Neural cell (in vitro differentiated cells): ENCODE measurements at regions not wholly inside any gene's neighbourhood (a gene's known extent, or its start where the extent isn't known, plus 50 kb on each side); places are given as distances from the start of the nearest gene placed in this dataset.

Experiments
- H2AFZ ChIP-seq: fragments of 200-600, 300-800 bp; sonication (generic), shearing (Covaris generic); 2 replicates; pipeline ENCODE4 v1.6.0; 2014; ENCODE audit warnings: low read depth, mild to moderate bottlenecking, antibody characterized with exemption, low read length, moderate library complexity
- H3F3A ChIP-seq: fragments of 200-600 bp; shearing (Covaris generic); 2 replicates; pipeline ENCODE4 v1.6.1; 2016; ENCODE audit warnings: mild to moderate bottlenecking, moderate library complexity, mixed read lengths, antibody characterized with exemption, low read length; ENCODE audit not compliant: insufficient read depth, poor library complexity, severe bottlenecking
- H3K27ac ChIP-seq: fragments of 200-600, 300-800 bp; sonication (generic), shearing (Covaris generic); 2 replicates; pipeline ENCODE4 v1.5.1; 2014; ENCODE audit warnings: mild to moderate bottlenecking, low read length, moderate library complexity
- H3K27me3 ChIP-seq: fragments of 300-800, 200-600 bp; sonication (generic), shearing (Covaris generic); 2 replicates; pipeline ENCODE4 v1.6.0; 2014; ENCODE audit warnings: mild to moderate bottlenecking, low read depth, low read length, moderate library complexity; ENCODE audit not compliant: insufficient read depth
- H3K36me3 ChIP-seq: fragments of 300-800, 200-600 bp; sonication (generic), shearing (Covaris generic); 2 replicates; pipeline ENCODE4 v1.5.1; 2014; ENCODE audit warnings: mild to moderate bottlenecking, antibody characterized with exemption, low read length, moderate library complexity; ENCODE audit not compliant: insufficient read depth
- H3K4me2 ChIP-seq: fragments of 300-800, 200-600 bp; sonication (generic), shearing (Covaris generic); 2 replicates; pipeline ENCODE4 v1.6.0; 2014; ENCODE audit warnings: mild to moderate bottlenecking, low read length
- H3K4me3 ChIP-seq: fragments of 300-800, 200-600 bp; sonication (generic), shearing (Covaris generic); 2 replicates; pipeline ENCODE4 v1.5.1; 2014; ENCODE audit warnings: mild to moderate bottlenecking, low read length, moderate library complexity
- H3K79me2 ChIP-seq: fragments of 200-600 bp; shearing (Covaris generic); replicated peaks from 2 replicates; pipeline ENCODE4 v1.6.0; 2014; ENCODE audit warnings: mild to moderate bottlenecking, low read length, moderate library complexity; ENCODE audit not compliant: insufficient read depth
- H3K9ac ChIP-seq: fragments of 300-800, 200-600 bp; sonication (generic), shearing (Covaris generic); 2 replicates; pipeline ENCODE4 v1.6.1; 2016; ENCODE audit warnings: mild to moderate bottlenecking, low read length, mixed read lengths
- H3K9me2 ChIP-seq: fragments of 200-600 bp; shearing (Covaris generic); 2 replicates; pipeline ENCODE4 v1.6.1; 2016; ENCODE audit warnings: mild to moderate bottlenecking, low read length, mixed read lengths; ENCODE audit not compliant: insufficient read depth
- H3K9me3 ChIP-seq: fragments of 200-600, 300-800 bp; sonication (generic), shearing (Covaris generic); 2 replicates; pipeline ENCODE4 v1.6.1; 2016; ENCODE audit warnings: mild to moderate bottlenecking, mixed run types, low read length, moderate library complexity, mixed read lengths
- H4K20me1 ChIP-seq: fragments of 200-600 bp; shearing (Covaris generic); 2 replicates; pipeline ENCODE4 v1.6.1; 2016; ENCODE audit warnings: mild to moderate bottlenecking, mixed run types; ENCODE audit not compliant: insufficient read depth
- CTCF ChIP-seq: fragments of 450-650 bp; IDR thresholded peaks from 2 replicates; pipeline ENCODE4 v1.5.1; 2014; ENCODE audit warnings: antibody characterized with exemption, mild to moderate bottlenecking, moderate library complexity; ENCODE audit not compliant: poor library complexity, severe bottlenecking
- EP300 ChIP-seq: fragments of 450-650 bp; conservative IDR thresholded peaks from 2 replicates; pipeline ENCODE4 v1.6.1; 2014; ENCODE audit warnings: antibody characterized with exemption, mild to moderate bottlenecking, moderate library complexity; ENCODE audit not compliant: poor library complexity, severe bottlenecking
- EZH2 ChIP-seq: fragments of 200-600, 300-800 bp; shearing (Covaris generic), sonication (generic); IDR thresholded peaks from 2 replicates; pipeline ENCODE4 v1.6.1; 2014; ENCODE audit warnings: antibody characterized with exemption, low read length, borderline replicate concordance, mild to moderate bottlenecking; ENCODE audit not compliant: insufficient read depth, poor library complexity, severe bottlenecking
- MXI1 ChIP-seq: fragments of 450-650 bp; conservative IDR thresholded peaks from 2 replicates; pipeline ENCODE4 v1.6.1; 2014; ENCODE audit warnings: antibody characterized with exemption, mild to moderate bottlenecking; ENCODE audit not compliant: poor library complexity, severe bottlenecking
- POLR2AphosphoS5 ChIP-seq: IDR thresholded peaks from 2 replicates; pipeline ENCODE4 v1.6.1; 2012
- RAD21 ChIP-seq: fragments of 450-650 bp; conservative IDR thresholded peaks from 2 replicates; pipeline ENCODE4 v1.6.1; 2014; ENCODE audit warnings: antibody characterized with exemption, mild to moderate bottlenecking, moderate library complexity
- REST ChIP-seq: IDR thresholded peaks from 2 replicates; pipeline ENCODE4 v1.6.1; 2012; ENCODE audit warnings: borderline replicate concordance
- SMC3 ChIP-seq: fragments of 450-650 bp; conservative IDR thresholded peaks from 2 replicates; pipeline ENCODE4 v1.6.1; 2014; ENCODE audit warnings: antibody characterized with exemption, mild to moderate bottlenecking, moderate library complexity; ENCODE audit not compliant: poor library complexity
- TAF1 ChIP-seq: IDR thresholded peaks from 2 replicates; pipeline ENCODE4 v1.6.1; 2012; ENCODE audit warnings: low read depth

GRCh38 chr7:114298011-114298410 lies 116.6 kb upstream of the FOXP2 start:
- no peaks in the 10 kb centered on the region for H3K36me3 ChIP-seq
- no peak overlapping the region for H2AFZ ChIP-seq
- H3K27ac ChIP-seq: no peak overlapping the region
- H4K20me1 ChIP-seq: no peaks in the 10 kb centered on the region
- H3K9me3 ChIP-seq: no peaks in the 10 kb centered on the region
- H3K9me2 ChIP-seq: no peaks in the 10 kb centered on the region
- no peaks in the 10 kb centered on the region for H3K27me3 ChIP-seq
- H3K9ac ChIP-seq: no peak overlapping the region
- H3F3A ChIP-seq: no peaks in the 10 kb centered on the region
- H3K79me2 ChIP-seq: no peaks in the 10 kb centered on the region
- no peak overlapping the region for H3K4me3 ChIP-seq
- TF ChIP-seq CTCF (no peak), TAF1 (no peak), REST (no peak), EP300 (no peak)
- no peak overlapping the region for H3K4me2 ChIP-seq

GRCh38 chr7:114297121-114297520 lies 117.5 kb upstream of the FOXP2 start:
- Histone ChIP-seq H3K9me3 (no peaks in the 10 kb centered on the region), H3K9me2 (no peaks in the 10 kb centered on the region), H3K36me3 (no peaks in the 10 kb centered on the region), H3F3A (no peaks in the 10 kb centered on the region), H3K4me2 (no peak overlapping the region), H3K27me3 (no peaks in the 10 kb centered on the region), H3K27ac (no peak overlapping the region), H3K79me2 (no peaks in the 10 kb centered on the region), H2AFZ (no peak overlapping the region), H3K9ac (no peak overlapping the region), H4K20me1 (no peaks in the 10 kb centered on the region), H3K4me3 (no peak overlapping the region)
- TF ChIP-seq EZH2 (no peak), EP300 (no peak), CTCF (no peak), TAF1 (no peak), SMC3 (no peak), MXI1 (no peak), REST (no peak), POLR2AphosphoS5 (no peak), RAD21 (no peak)
